H1 (cell line): ENCODE measurements at regions not wholly inside any gene's neighbourhood (a gene's known extent, or its start where the extent isn't known, plus 50 kb on each side); places are given as distances from the start of the nearest gene placed in this dataset.

ENCODE experiments used
- CTCF ChIA-PET: fragments of 300-600 bp; sonication (Branson Sonifier 250); formaldehyde crosslinking; loops from one replicate; lab custom pipeline; 2021; ENCODE audit not compliant: partially characterized antibody; lab: Charles Lee
- POLR2A ChIA-PET: fragments of 300-600 bp; sonication (Branson Sonifier 250); formaldehyde crosslinking; loops from one replicate; lab custom pipeline; 2021; ENCODE audit warnings: inconsistent platforms; ENCODE audit not compliant: partially characterized antibody; lab: Charles Lee
- DNase-seq, 2 experiments: peaks; one replicate each; pipeline versions ENCODE4 v3.0.0 to v3.0.0-alpha.2; 2010 to 2022; ENCODE audit warnings: low spot score in 2 of 2, low read depth in 1 of 2, mixed read lengths in 1 of 2
- FAIRE-seq: peaks from 2 replicates; lab custom pipeline; 2011; peaks lifted over from hg19 to GRCh38; lab: Jason Lieb, UNC
- H2AFZ ChIP-seq: 2 replicates; pipeline ENCODE4 v1.8.1; 2012; ENCODE audit warnings: low read length, inconsistent platforms
- H2AK5ac ChIP-seq: 2 replicates; pipeline ENCODE4 v1.6.1; 2013; ENCODE audit warnings: low read depth, low read length
- H2BK120ac ChIP-seq: replicated peaks from 2 replicates; pipeline ENCODE3; 2013; ENCODE audit warnings: low read depth, low read length, inconsistent platforms
- H2BK12ac ChIP-seq: 2 replicates; pipeline ENCODE4 v1.6.1; 2013; ENCODE audit warnings: low read depth, low read length
- H2BK15ac ChIP-seq: 2 replicates; pipeline ENCODE4 v1.6.1; 2013; ENCODE audit warnings: low read length
- H2BK20ac ChIP-seq: 2 replicates; pipeline ENCODE4 v1.6.1; 2013; ENCODE audit warnings: low read length
- H2BK5ac ChIP-seq: 2 replicates; pipeline ENCODE4 v1.6.1; 2013; ENCODE audit warnings: low read depth, low read length
- H3K14ac ChIP-seq: 2 replicates; pipeline ENCODE4 v1.6.1; 2013; ENCODE audit warnings: inconsistent platforms; ENCODE audit not compliant: insufficient read length
- H3K18ac ChIP-seq: 2 replicates; pipeline ENCODE4 v1.6.1; 2013; ENCODE audit warnings: low read length; ENCODE audit errors: extremely low read depth
- H3K23ac ChIP-seq: 2 replicates; pipeline ENCODE4 v1.6.1; 2013; ENCODE audit warnings: inconsistent platforms; ENCODE audit not compliant: insufficient read length
- H3K23me2 ChIP-seq: 2 replicates; pipeline ENCODE4 v1.6.1; 2013; ENCODE audit warnings: low read depth, low read length
- H3K27ac ChIP-seq: 2 replicates; pipeline ENCODE4 v1.6.1; 2011; ENCODE audit warnings: low read depth, low read length, inconsistent platforms
- H3K27me3 ChIP-seq, 4 experiments: replicated peaks in 1 of 4; 1 replicate in 1 of 4; 2 replicates in 3 of 4; pipeline versions ENCODE4 v1.6.1 to v1.8.1; 2011 to 2013; ENCODE audit warnings: low read length in 3 of 4, mild to moderate bottlenecking in 3 of 4, inconsistent platforms in 2 of 4, mixed read lengths in 2 of 4, moderate library complexity in 1 of 4; ENCODE audit not compliant: control insufficient read depth in 3 of 4, insufficient read depth in 3 of 4; ENCODE audit errors: extremely low read depth in 1 of 4
- H3K36me3 ChIP-seq, 4 experiments: 2 replicates each; pipeline versions ENCODE4 v1.6.1 to v1.8.1; 2011 to 2013; ENCODE audit warnings: mild to moderate bottlenecking in 4 of 4, low read length in 3 of 4, moderate library complexity in 2 of 4, control low read depth in 1 of 4, inconsistent platforms in 1 of 4; ENCODE audit not compliant: insufficient read depth in 4 of 4, control insufficient read depth in 2 of 4
- H3K4ac ChIP-seq: replicated peaks from 2 replicates; pipeline ENCODE3; 2013; ENCODE audit warnings: low read length, low read depth, mixed read lengths, inconsistent platforms; ENCODE audit not compliant: insufficient read length
- H3K4me1 ChIP-seq, 4 experiments: replicated peaks in 1 of 4; 1 replicate in 1 of 4; 2 replicates in 3 of 4; pipeline versions ENCODE4 v1.6.1 to v1.8.1; 2011 to 2013; ENCODE audit warnings: low read length in 3 of 4, inconsistent platforms in 2 of 4, mixed read lengths in 1 of 4; ENCODE audit not compliant: insufficient read depth in 4 of 4, control insufficient read depth in 3 of 4
- H3K4me2 ChIP-seq, 2 experiments: 2 replicates each; pipeline versions ENCODE4 v1.6.1 to v1.8.1; 2011 to 2013; ENCODE audit warnings: low read depth in 2 of 2, low read length in 2 of 2, control low read depth in 1 of 2, inconsistent platforms in 1 of 2, mild to moderate bottlenecking in 1 of 2; ENCODE audit not compliant: insufficient read depth in 1 of 2
- H3K4me3 ChIP-seq, 4 experiments: fragments of 200-600, 300-600 bp in 1 of 4; sonication (generic), shearing (Covaris generic), sonication (Bioruptor Twin) in 1 of 4; 2 replicates each; pipeline versions ENCODE4 v1.5.1 to v1.8.1; 2011 to 2016; ENCODE audit warnings: low read length in 4 of 4, low read depth in 3 of 4, control low read depth in 2 of 4, inconsistent platforms in 2 of 4, mild to moderate bottlenecking in 2 of 4, mixed read lengths in 1 of 4, moderate library complexity in 1 of 4; ENCODE audit not compliant: insufficient read depth in 2 of 4; ENCODE audit errors: extremely low read depth in 1 of 4
- H3K56ac ChIP-seq: replicated peaks from 2 replicates; pipeline ENCODE3; 2013; ENCODE audit warnings: low read depth, mild to moderate bottlenecking, mixed read lengths, low read length, inconsistent platforms; ENCODE audit not compliant: insufficient read length
- H3K79me1 ChIP-seq: 2 replicates; pipeline ENCODE4 v1.6.1; 2013; ENCODE audit warnings: low read depth, low read length, control low read depth
- H3K79me2 ChIP-seq, 2 experiments: 2 replicates each; pipeline versions ENCODE4 v1.6.1 to v1.8.1; 2012 to 2013; ENCODE audit warnings: low read length in 2 of 2, mild to moderate bottlenecking in 2 of 2, inconsistent platforms in 1 of 2; ENCODE audit not compliant: insufficient read depth in 2 of 2, control insufficient read depth in 1 of 2
- H3K9ac ChIP-seq, 4 experiments: replicated peaks in 1 of 4; 1 replicate in 1 of 4; 2 replicates in 3 of 4; pipeline versions ENCODE4 v1.6.1 to v1.8.1; 2011 to 2013; ENCODE audit warnings: low read depth in 3 of 4, low read length in 3 of 4, control low read depth in 2 of 4, mild to moderate bottlenecking in 2 of 4, moderate library complexity in 2 of 4, inconsistent platforms in 1 of 4; ENCODE audit errors: extremely low read depth in 1 of 4
- H3K9me3 ChIP-seq, 2 experiments: 2 replicates each; pipeline versions ENCODE4 v1.6.1 to v1.8.1; 2012 to 2013; ENCODE audit warnings: mild to moderate bottlenecking in 2 of 2, moderate library complexity in 2 of 2, control low read depth in 1 of 2, inconsistent platforms in 1 of 2, low read depth in 1 of 2, low read length in 1 of 2, mixed read lengths in 1 of 2; ENCODE audit not compliant: insufficient read depth in 2 of 2
- H4K20me1 ChIP-seq, 2 experiments: replicated peaks in 1 of 2; 2 replicates each; pipeline versions ENCODE3 to v1.8.1; 2011 to 2013; ENCODE audit warnings: inconsistent platforms in 2 of 2, low read length in 2 of 2, mild to moderate bottlenecking in 1 of 2; ENCODE audit not compliant: insufficient read depth in 2 of 2, control insufficient read depth in 1 of 2
- H4K5ac ChIP-seq: 2 replicates; pipeline ENCODE4 v1.6.1; 2013; ENCODE audit warnings: low read length, low read depth, mixed read lengths, inconsistent platforms; ENCODE audit not compliant: insufficient read length
- H4K8ac ChIP-seq: 2 replicates; pipeline ENCODE4 v1.8.0; 2013; ENCODE audit warnings: mild to moderate bottlenecking, moderate library complexity, low read length, inconsistent platforms; ENCODE audit not compliant: insufficient read depth; ENCODE audit errors: extremely low read depth
- H4K91ac ChIP-seq: replicated peaks from 2 replicates; pipeline ENCODE3; 2013; ENCODE audit warnings: low read length, mixed read lengths, inconsistent platforms; ENCODE audit not compliant: insufficient read length
- CHD1 ChIP-seq: IDR thresholded peaks from 2 replicates; pipeline ENCODE4 v1.6.1; 2012; ENCODE audit warnings: low read depth, low read length, improper control_type of control experiment
- NRF1 ChIP-seq: IDR thresholded peaks from 2 replicates; pipeline ENCODE4 v1.6.1; 2011; ENCODE audit warnings: mild to moderate bottlenecking, low read depth, low read length, improper control_type of control experiment
- WGBS, 2 experiments: shearing (Covaris generic) in 1 of 2; methylation state at CpG; one replicate each; pipeline versions ENCODE4 v1.1.6 to v1.1.7; 2013 to 2015; ENCODE audit warnings: low lambda C conversion rate in 2 of 2, mixed read lengths in 2 of 2, inconsistent platforms in 1 of 2, low coverage in 1 of 2, missing lambda C conversion rate in 1 of 2; ENCODE audit not compliant: insufficient replicate concordance in 2 of 2, insufficient coverage in 1 of 2, insufficient read length in 1 of 2; ENCODE audit errors: extremely low coverage in 1 of 2, missing lambda C conversion rate in 1 of 2; 5-methylcytosine and 5-hydroxymethylcytosine counted together

DNA sequence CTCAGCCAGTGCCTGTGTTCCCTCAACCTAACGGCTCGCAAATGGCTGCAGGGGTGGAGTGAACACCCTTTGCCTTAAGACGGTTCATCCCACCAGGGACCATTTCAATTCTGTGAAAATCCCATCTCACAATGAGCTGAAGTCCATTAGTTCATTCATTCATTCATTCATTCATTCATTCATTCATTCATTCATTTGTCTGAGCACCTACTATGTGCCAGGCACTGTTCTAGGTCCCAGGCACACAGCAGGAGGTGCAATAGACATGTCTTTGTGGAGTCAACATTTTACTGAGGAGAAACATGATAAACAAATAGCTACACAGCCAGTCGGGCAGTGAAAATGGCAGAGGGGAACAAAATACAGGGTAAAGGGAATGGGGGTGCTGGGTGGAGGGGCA, 618.8 kb downstream of the MATN1 start:
- Histone ChIP-seq H3K4ac (no peak overlapping the region), H3K27ac (no peak overlapping the region), H2BK15ac (no peak overlapping the region), H2AK5ac (no peak overlapping the region), H3K9me3 (no peaks in the 10 kb centered on the region), H3K23me2 (no peaks in the 10 kb centered on the region), H4K5ac (no peak overlapping the region), H2AFZ (no peak overlapping the region), H3K56ac (no peak overlapping the region), H3K9ac (no peak overlapping the region), H3K4me3 (no peak overlapping the region), H3K4me2 (no peak overlapping the region), H4K91ac (no peak overlapping the region), H4K20me1 (no peaks in the 10 kb centered on the region), H3K36me3 (no peaks in the 10 kb centered on the region), H3K27me3 (no peaks in the 10 kb centered on the region), H3K79me2 (no peaks in the 10 kb centered on the region), H3K14ac (no peak overlapping the region), H2BK12ac (no peak overlapping the region), H4K8ac (no peak overlapping the region; the same call in 1 of the 2 replicates), H3K79me1 (no peaks in the 10 kb centered on the region), H3K23ac (no peak overlapping the region), H2BK20ac (no peak overlapping the region), H3K18ac (no peak overlapping the region), H2BK120ac (no peak overlapping the region), H3K4me1 (peaks cover 0 to 3% (median 0%) of the 10 kb centered on the region in 4 experiments; a peak in 1 of 7 replicates), H2BK5ac (no peak overlapping the region)
- CTCF ChIA-PET: interaction anchor here (0.7 to 4.7 kb wide), 23 partner anchors 10 to 688 kb away, joined by 3 to 17 read pairs (median 3); no protein-coding TSS in a partner anchor
- POLR2A ChIA-PET: interaction anchor here (0.5 kb wide), 1 partner anchor 117 kb away, joined by 4 read pairs; no protein-coding TSS in a partner anchor
- 98% methylated on average over 4 of the region's 4 CpGs; no CpG with 5 or more reads in 1 of the 2 experiments for WGBS, 2 experiments
- DNase-seq (no peak), FAIRE-seq (no peak)
- TF ChIP-seq NRF1: no peak
- no peak for TF ChIP-seq CHD1
